Endothelial cell of umbilical vein (primary cell): ENCODE measurements at regions not wholly inside any gene's neighbourhood (a gene's known extent, or its start where the extent isn't known, plus 50 kb on each side); places are given as distances from the start of the nearest gene placed in this dataset.

Experiments
- BruUV-seq: library from RNA; stranded (reverse); fragments of 400-500 nt; replicated peaks from 2 replicates; lab custom pipeline; 2021; lab: Mats Ljungman, UMichigan
- CTCF ChIA-PET: fragments of 300-600, 350-600 bp; sonication (Branson Sonifier 250); formaldehyde crosslinking; loops from one replicate; lab custom pipeline; 2021; ENCODE audit warnings: antibody characterized with exemption, inconsistent platforms; lab: Charles Lee
- POLR2A ChIA-PET: fragments of 300-600, 350-600 bp; sonication (Branson Sonifier 250); formaldehyde crosslinking; loops from one replicate; lab custom pipeline; 2021; ENCODE audit warnings: antibody characterized with exemption, inconsistent platforms; lab: Charles Lee
- DNase-seq: peaks from one replicate; pipeline ENCODE4 v3.0.0-alpha.2; 2011; ENCODE audit warnings: low read depth, low spot score
- FAIRE-seq: peaks from 2 replicates; lab custom pipeline; 2011; peaks lifted over from hg19 to GRCh38; lab: Jason Lieb, UNC
- H2AFZ ChIP-seq: 2 replicates; pipeline ENCODE4 v1.6.0; 2012; ENCODE audit warnings: low read depth, low read length, control low read depth, inconsistent platforms
- H3K27ac ChIP-seq: 2 replicates; pipeline ENCODE4 v1.5.1; 2011; ENCODE audit warnings: low read depth, mild to moderate bottlenecking, control low read depth, low read length, moderate library complexity; ENCODE audit not compliant: insufficient read depth
- H3K27me3 ChIP-seq, 2 experiments: 2 replicates each; pipeline versions ENCODE4 v1.6.0 to v1.6.1; 2011; ENCODE audit warnings: low read length in 2 of 2, mixed read lengths in 1 of 2; ENCODE audit not compliant: control insufficient read depth in 2 of 2, insufficient read depth in 2 of 2
- H3K36me3 ChIP-seq, 2 experiments: 2 replicates in 1 of 2; 3 replicates in 1 of 2; pipeline ENCODE4 v1.5.1; 2011; ENCODE audit warnings: low read length in 2 of 2, mild to moderate bottlenecking in 1 of 2, moderate library complexity in 1 of 2; ENCODE audit not compliant: control insufficient read depth in 2 of 2, insufficient read depth in 2 of 2; ENCODE audit errors: extremely low read depth in 1 of 2
- H3K4me1 ChIP-seq: 3 replicates; pipeline ENCODE4 v1.5.1; 2011; ENCODE audit warnings: mild to moderate bottlenecking, low read length; ENCODE audit not compliant: control insufficient read depth, insufficient read depth; ENCODE audit errors: extremely low read depth
- H3K4me2 ChIP-seq: 2 replicates; pipeline ENCODE4 v1.6.1; 2011; ENCODE audit warnings: low read length, control low read depth, mixed read lengths; ENCODE audit not compliant: insufficient read depth
- H3K4me3 ChIP-seq, 3 experiments: fragments of 200-600 bp in 1 of 3; sonication (generic), shearing (Covaris generic) in 1 of 3; replicated peaks in 1 of 3; 2 replicates each; pipeline ENCODE4 v1.5.1; 2011 to 2016; ENCODE audit warnings: control low read depth in 3 of 3, low read length in 3 of 3, mild to moderate bottlenecking in 2 of 3, inconsistent platforms in 1 of 3, low read depth in 1 of 3, moderate library complexity in 1 of 3; ENCODE audit not compliant: insufficient read depth in 1 of 3
- H3K79me2 ChIP-seq: 2 replicates; pipeline ENCODE4 v1.6.0; 2012; ENCODE audit warnings: low read length, inconsistent platforms; ENCODE audit not compliant: control insufficient read depth, insufficient read depth
- H3K9ac ChIP-seq: replicated peaks from 2 replicates; pipeline ENCODE3; 2011; ENCODE audit warnings: low read length, control low read depth; ENCODE audit not compliant: insufficient read depth; ENCODE audit errors: extremely low read depth
- H3K9me1 ChIP-seq: replicated peaks from 3 replicates; pipeline ENCODE4 v1.6.0; 2011; ENCODE audit warnings: mild to moderate bottlenecking, low read length; ENCODE audit not compliant: control insufficient read depth, insufficient read depth; ENCODE audit errors: extremely low read depth
- H3K9me3 ChIP-seq: replicated peaks from 2 replicates; pipeline ENCODE4 v1.5.1; 2012; ENCODE audit warnings: low read length, inconsistent platforms; ENCODE audit not compliant: control insufficient read depth, insufficient read depth
- H4K20me1 ChIP-seq: replicated peaks from 2 replicates; pipeline ENCODE3; 2011; ENCODE audit warnings: mild to moderate bottlenecking, low read length; ENCODE audit not compliant: control insufficient read depth, insufficient read depth; ENCODE audit errors: extremely low read depth
- CTCF ChIP-seq, 2 donors: IDR thresholded peaks; 1 replicate in 1 of 2; 2 replicates in 1 of 2; pipeline ENCODE4 v1.5.1; 2011; ENCODE audit warnings: low read length in 2 of 2, mild to moderate bottlenecking in 2 of 2, moderate library complexity in 2 of 2, control low read depth in 1 of 2, inconsistent platforms in 1 of 2, low read depth in 1 of 2; ENCODE audit not compliant: insufficient read depth in 1 of 2; ENCODE audit errors: extremely low read depth in 1 of 2
- EZH2 ChIP-seq: IDR thresholded peaks from 2 replicates; pipeline ENCODE4 v1.6.1; 2012; ENCODE audit warnings: borderline replicate concordance, low read depth, mild to moderate bottlenecking, moderate library complexity, low read length, inconsistent platforms; ENCODE audit not compliant: severe bottlenecking
- FOS ChIP-seq: IDR thresholded peaks from 2 replicates; pipeline ENCODE4 v1.6.1; 2011; ENCODE audit warnings: mild to moderate bottlenecking, low read length, moderate library complexity, borderline replicate concordance; ENCODE audit not compliant: insufficient read depth
- GATA2 ChIP-seq: IDR thresholded peaks from 2 replicates; pipeline ENCODE4 v1.7.0; 2011; ENCODE audit warnings: low read depth, mild to moderate bottlenecking, moderate library complexity, mixed read lengths, low read length; ENCODE audit not compliant: insufficient read length, insufficient read depth
- JUN ChIP-seq: IDR thresholded peaks from 2 replicates; pipeline ENCODE4 v1.6.1; 2011; ENCODE audit warnings: borderline replicate concordance, low read depth; ENCODE audit not compliant: insufficient read length, insufficient read depth
- MAX ChIP-seq: IDR thresholded peaks from 2 replicates; pipeline ENCODE4 v1.6.1; 2011; ENCODE audit not compliant: insufficient read depth, insufficient read length
- MYC ChIP-seq: IDR thresholded peaks from one replicate; pipeline ENCODE4 v1.6.1; 2011; ENCODE audit warnings: mild to moderate bottlenecking, low read depth, low read length
- POLR2A ChIP-seq: IDR thresholded peaks from 2 replicates; pipeline ENCODE4 v1.6.1; 2012; ENCODE audit warnings: low read depth, mild to moderate bottlenecking, control low read depth, low read length
- POLR2AphosphoS5 ChIP-seq: IDR thresholded peaks from 2 replicates; pipeline ENCODE4 v1.6.1; 2012; ENCODE audit warnings: low read depth, mild to moderate bottlenecking, control low read depth, low read length, moderate library complexity; ENCODE audit not compliant: insufficient read depth
- dilution Hi-C: fragments of 300-500 bp; cut with MboI; formaldehyde crosslinking; loops from one replicate; pipeline ENCODE4 v1.15.0; 2019; ENCODE audit warnings: low sequenced_read_pairs; ENCODE audit not compliant: extremely low pct_ligation_motif_present
- intact Hi-C: fragments of 100-400 bp; cut with micrococcal nuclease; formaldehyde crosslinking; loops from one replicate; pipeline ENCODE4 v1.10.0; 2022

- no peaks in the 10 kb centered on the region for H3K9me3 ChIP-seq
- POLR2A ChIA-PET: no interaction called here
- no TSS peak for BruUV-seq
- no peaks in the 10 kb centered on the region for H3K36me3 ChIP-seq
- DNase-seq (no peak), FAIRE-seq (no peak)
- CTCF ChIA-PET: no interaction called here
- dilution Hi-C loops (no loop called here), intact Hi-C loops (no loop called here)
- H3K27ac ChIP-seq: no peak overlapping the region
- no peaks in the 10 kb centered on the region for H3K27me3 ChIP-seq
- H3K4me1 ChIP-seq: no peaks in the 10 kb centered on the region
- no peak overlapping the region for H2AFZ ChIP-seq
- TF ChIP-seq MAX (no peak), FOS (no peak), EZH2 (no peak), MYC (no peak), POLR2A (no peak), JUN (no peak), CTCF (IDR thresholded peaks at IDR 0.05; ENCODE audit: extremely low read depth in 1 of 2, insufficient read depth in 1 of 2, low read depth in 1 of 2, low read length in 2 of 2) (no peak), POLR2AphosphoS5 (no peak), GATA2 (no peak)
- H3K9ac ChIP-seq: no peak overlapping the region
- H3K9me1 ChIP-seq: no peaks in the 10 kb centered on the region
- no peak overlapping the region for H3K4me3 ChIP-seq
- no peak overlapping the region for H3K4me2 ChIP-seq
- no peaks in the 10 kb centered on the region for H4K20me1 ChIP-seq
- no peaks in the 10 kb centered on the region for H3K79me2 ChIP-seq
Measured at GRCh38 chr17:69703751-69704150, 289.3 kb downstream of the MAP2K6 start.
